NCI-H774 (cell line): ENCODE measurements at regions not wholly inside any gene's neighbourhood (a gene's known extent, or its start where the extent isn't known, plus 50 kb on each side); places are given as distances from the start of the nearest gene placed in this dataset.
"Not testable (repeated sequence)": the region's sequence is repeated elsewhere in the genome, so short reads cannot be mapped to it uniquely, and the experiment has no call there.

Source experiments
- DNase-seq: peaks from one replicate; lab custom pipeline; 2025; lab: John Stamatoyannopoulos, UW

- not testable (repeated sequence) for DNase-seq
Observed at GRCh38 chr12:102666176-102666575, 185.8 kb upstream of the IGF1 start.

DNA sequence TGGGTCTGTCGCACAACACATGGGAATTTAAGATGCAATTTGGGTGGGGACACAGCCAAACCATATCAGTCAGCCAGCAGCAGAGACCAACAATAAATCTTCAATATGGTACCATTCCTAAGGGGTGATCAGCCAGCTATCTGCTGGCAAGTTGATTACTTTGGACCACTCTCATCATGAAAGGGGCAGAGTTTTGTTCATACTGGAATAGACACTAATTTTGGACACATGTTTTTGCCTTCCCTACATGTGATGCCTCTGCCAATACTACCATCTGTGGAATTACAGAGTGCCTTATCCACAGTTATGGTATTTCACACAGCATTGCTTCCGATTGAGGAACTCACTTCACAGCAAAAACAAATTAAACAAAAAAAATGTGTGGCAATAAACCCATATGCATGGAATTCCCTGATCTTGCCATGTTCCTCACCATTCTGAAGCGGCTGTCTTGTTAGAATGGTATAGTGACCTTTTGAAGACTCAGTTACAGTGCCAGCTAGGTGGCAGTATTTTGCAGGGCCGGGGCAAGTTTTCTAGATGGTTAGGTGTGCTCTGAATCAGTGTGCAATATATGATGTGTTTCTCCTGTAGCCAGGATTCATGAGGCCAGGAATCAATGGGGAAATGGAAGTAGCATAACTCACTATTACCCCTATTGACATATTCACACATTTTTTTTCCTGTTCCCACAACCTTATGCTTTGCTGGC lies 179.0 kb upstream of the IGF1 start:
- DNase-seq: no peak

- no peak for DNase-seq
Observed at GRCh38 chr12:102653406-102653805, 173.0 kb upstream of the IGF1 start.

- no peak for DNase-seq
Observed at GRCh38 chr12:102652645-102653313, 172.4 kb upstream of the IGF1 start.

- DNase-seq: no peak
Observed at GRCh38 chr12:102645968-102646367, 165.6 kb upstream of the IGF1 start.

- DNase-seq: peak; percentile 2
Observed at GRCh38 chr12:102643879-102644575, 163.7 kb upstream of the IGF1 start.

DNA sequence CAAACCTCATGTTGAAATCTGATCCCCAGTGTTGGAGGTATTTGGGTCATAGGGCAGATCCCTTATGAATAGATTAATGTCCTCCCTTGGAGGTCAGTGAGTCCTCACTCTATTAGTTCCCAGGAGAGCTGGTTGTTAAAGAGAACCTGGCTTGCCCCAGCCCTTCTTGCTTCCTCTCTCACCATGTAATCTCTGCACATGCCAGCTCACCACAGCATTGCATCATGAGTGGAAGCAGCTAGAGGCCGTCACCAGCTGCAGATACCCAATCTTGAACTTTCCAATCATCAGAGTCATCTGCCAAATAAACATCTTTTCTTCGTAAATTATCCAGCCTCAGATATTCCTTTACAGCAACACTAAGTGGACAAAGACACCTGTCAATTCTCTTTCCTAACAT lies 161.8 kb upstream of the IGF1 start:
- DNase-seq: no peak

- DNase-seq: not testable (repeated sequence)
Observed at GRCh38 chr12:102640658-102641057, 160.3 kb upstream of the IGF1 start.

GRCh38 chr12:102638777-102639176 lies 158.4 kb upstream of the IGF1 start:
- no peak for DNase-seq

DNA sequence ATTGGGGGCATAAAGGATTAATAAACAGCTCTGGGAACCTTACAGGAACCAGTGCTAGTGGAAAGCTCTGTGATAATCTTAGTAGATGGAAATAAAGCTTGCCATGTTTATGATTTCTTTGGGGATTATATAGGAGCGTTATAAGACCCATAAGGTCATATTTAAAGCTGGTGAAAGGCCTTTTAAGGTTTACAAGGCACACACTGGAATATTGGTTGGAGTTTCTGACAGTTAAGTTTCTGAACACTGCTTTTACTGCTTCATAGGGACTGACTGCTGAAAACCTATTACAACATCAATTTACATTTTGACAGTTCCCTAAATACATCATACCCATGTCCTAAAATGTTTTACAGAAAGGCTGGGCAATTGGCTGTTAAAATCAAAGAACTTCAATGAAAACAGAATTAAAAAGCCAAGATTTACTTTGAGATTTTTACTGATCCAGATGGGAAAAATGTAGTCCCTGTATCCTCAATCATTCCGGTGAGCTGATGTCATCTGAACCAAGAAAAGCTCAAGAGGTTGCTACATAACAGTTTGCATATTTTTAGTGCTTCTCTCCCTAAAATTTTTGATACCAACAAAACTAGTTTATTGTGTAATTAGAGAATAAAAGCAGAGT lies 153.7 kb upstream of the IGF1 start:
- DNase-seq: no peak

DNA sequence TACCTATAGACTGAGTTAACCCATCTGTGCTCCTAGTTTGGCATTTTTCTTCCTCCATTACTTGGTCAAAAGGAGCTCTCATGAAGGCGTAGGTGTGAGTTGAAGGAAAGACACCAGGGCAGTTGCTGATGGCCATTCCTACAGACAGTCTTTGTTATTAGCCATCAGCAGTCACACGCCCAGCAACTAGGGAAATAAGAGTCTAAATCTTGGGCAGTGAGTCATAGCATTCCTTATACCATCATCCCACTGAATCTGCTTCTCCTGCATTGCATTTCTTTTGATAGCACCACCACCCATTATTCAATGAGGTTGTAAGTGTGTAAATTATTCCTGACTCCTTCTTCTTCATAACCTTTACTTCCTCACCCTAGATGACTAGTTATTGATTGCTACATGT lies 150.9 kb upstream of the IGF1 start:
- DNase-seq: no peak

DNA sequence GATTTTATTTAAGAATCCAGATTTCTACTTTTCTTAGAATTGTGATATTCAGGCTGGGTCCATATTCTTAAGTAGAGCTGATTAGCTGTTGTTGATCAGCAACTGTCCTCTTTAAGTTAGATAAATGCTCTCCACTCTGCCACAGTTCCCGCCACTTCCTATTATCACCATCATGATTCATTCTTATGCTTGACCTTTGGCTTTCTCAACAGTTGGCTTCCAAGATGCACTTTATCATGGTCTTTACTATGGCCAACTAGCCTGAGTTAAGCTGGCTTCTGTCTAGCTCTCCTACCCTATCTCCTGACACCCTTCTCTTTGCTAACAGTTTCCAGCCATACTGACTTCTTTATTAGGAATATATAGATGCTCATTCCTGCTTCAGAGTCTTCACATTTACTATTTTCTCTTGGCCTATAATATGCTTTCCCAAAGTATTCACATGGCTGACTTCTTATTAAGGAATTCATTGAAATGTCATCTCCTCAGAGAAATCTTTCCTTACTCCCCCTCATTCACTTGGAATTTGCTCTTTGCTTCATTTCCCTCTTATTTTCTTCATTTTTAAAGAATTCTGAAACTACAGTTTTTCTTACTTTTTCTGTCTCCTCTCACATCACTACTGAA lies 149.0 kb upstream of the IGF1 start:
- no peak for DNase-seq

DNA sequence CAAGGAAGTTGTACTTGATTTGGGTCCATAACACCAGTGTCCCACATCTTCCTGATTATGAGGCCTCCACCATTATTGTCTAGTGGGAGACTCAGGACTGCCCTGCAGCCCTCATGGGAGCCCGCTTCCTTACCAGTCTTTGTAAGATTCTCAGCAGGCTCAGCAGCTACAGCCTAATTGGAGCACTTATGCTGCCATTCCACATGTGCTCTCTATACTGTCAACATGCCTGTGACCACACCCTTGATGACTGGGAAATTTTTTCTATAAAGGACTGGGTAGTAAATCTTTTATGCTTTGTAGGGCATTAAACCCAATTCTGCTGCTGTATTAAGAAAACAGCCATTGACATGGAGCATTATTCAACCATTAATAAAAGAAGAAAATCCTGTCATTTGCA lies 145.5 kb upstream of the IGF1 start:
- DNase-seq: no peak

DNA sequence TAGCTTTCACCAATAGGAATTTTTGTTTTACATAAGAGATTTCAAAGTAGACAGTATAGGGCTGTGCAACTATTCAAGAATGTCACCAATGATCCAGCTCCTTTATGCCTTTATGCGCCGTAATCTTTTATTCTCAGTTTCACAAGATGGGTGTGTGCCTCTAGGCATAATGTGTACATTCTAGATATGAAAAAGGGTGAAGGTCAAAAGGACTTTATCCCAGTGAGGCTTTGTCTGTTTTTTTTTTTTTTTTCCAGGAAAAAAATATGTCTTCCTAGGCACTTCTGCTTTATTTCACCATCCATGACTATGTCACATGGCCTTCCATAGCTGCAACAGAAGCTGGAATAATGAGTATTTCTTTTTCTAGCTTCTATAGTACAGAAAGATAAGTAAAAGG lies 142.3 kb upstream of the IGF1 start:
- no peak for DNase-seq

DNA sequence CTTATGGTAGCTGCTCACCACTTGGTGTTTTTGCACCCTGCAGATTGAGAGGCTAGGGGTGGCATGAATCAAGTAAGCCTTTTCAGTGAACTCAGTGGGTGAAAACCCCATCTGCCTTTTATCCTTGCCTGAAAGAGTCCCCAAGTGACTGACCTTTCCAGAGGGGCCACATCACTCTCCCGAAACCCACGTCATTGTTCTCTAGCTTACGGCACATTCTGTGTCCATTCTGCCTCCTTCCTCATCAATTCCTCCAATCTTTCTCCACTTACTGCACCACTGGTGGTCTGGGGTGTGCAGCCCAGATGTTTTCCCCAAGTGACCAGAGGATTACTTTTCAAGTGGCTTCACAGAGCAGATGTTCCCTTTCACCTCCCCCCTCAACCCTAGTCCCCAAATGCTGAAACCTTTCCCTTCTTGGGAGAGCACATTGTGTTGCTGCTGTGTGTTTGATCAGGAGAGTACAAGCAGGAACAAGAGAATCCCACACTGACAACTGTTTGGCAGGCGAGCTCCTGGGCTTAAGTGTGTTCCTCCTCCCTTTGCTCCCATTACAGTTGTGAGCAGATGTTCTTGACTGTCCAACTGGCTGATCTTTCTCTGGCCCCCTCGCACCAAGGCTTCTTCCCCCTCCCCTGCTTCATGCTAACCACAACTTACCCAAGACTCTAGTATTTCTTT lies 138.0 kb upstream of the IGF1 start:
- DNase-seq: no peak

GRCh38 chr12:102616692-102617091 lies 136.3 kb upstream of the IGF1 start:
- no peak for DNase-seq

GRCh38 chr12:102611995-102612394 lies 131.6 kb upstream of the IGF1 start:
- DNase-seq: no peak

GRCh38 chr12:102609996-102610395 lies 129.6 kb upstream of the IGF1 start:
- no peak for DNase-seq

DNA sequence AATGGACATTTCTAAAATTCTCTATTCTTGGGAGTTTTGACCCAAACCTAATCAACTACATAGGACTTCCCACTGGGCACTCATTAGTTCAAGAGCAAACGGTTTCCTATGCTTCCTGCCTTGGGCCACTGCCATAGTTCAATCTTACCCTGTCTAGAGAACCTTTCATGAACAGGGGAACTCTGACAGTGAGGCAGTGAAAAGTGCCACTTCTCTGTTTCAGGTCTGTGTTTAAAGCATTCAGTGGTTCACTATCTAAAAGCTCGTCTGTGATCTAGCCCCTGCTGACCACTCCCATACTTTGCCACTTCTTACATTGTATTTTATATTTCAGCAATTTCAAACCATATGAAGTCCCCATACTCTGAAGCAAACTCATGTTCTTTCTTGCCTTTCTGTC lies 122.7 kb upstream of the IGF1 start:
- no peak for DNase-seq

- DNase-seq: no peak
Observed at GRCh38 chr12:102602521-102602920, 122.2 kb upstream of the IGF1 start.

DNA sequence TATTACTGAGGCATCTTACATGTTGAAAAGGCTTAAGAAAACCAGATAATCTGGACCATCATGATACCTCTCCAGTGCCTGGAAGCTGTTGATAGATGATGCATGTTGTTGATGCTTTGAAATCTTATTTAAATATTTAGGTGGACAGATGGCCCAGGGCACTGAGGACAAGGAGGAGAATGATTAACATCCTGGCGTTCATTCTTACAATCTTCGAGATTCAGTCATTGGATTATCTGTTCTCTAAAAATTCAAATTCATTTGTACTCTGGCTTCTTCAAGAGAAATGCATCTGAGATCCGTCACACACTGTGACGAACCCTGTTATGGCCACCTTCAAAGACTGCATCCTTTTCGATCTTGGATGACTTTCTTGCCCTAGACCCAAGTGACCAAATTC lies 121.3 kb upstream of the IGF1 start:
- DNase-seq: no peak

DNA sequence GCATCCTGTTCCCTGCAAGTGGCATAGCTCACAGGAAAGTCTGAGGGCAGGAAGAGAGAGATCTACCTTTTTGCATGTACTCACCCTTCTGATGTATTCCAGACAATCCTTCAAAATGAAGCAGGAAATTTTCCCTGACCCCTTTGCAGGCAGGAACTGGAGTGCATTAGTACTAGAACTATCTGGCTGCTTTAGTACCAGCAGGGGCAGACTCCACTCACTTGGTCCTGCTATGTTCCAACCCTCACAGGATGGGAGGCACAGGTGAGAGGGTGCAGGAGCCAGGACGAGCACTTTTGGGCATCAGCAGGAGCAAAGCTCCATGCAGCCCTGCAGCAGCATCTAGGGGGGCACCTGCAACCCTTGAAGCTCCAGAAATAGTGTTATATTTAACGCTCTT lies 116.3 kb upstream of the IGF1 start:
- no peak for DNase-seq
